GM12878 (cell line): ENCODE measurements at regions not wholly inside any gene's neighbourhood (a gene's known extent, or its start where the extent isn't known, plus 50 kb on each side); places are given as distances from the start of the nearest gene placed in this dataset.

ENCODE experiments used
- ATAC-seq: fragments of 200-7000 bp; cut with Tn5 transposase; 3 replicates; pipeline ENCODE4 v1.9.1; 2020; ENCODE audit warnings: mild to moderate bottlenecking, moderate library complexity
- BruUV-seq: library from RNA; stranded (reverse); fragments of 400-500 nt; replicated peaks from 2 replicates; lab custom pipeline; 2021; lab: Mats Ljungman, UMichigan
- CTCF ChIA-PET: fragments of 300-600 bp; sonication (Branson Sonifier 250); formaldehyde crosslinking; extraction: SDS; loops from one replicate; lab custom pipeline; 2021; ENCODE audit warnings: inconsistent platforms; lab: Yijun Ruan, JAX
- POLR2A ChIA-PET: fragments of 350-600 bp; formaldehyde crosslinking; extraction: SDS; loops from one replicate; lab custom pipeline; 2021; ENCODE audit warnings: inconsistent platforms; lab: Charles Lee
- RAD21 ChIA-PET: fragments of 300-600 bp; sonication (Branson Sonifier 250); formaldehyde crosslinking; loops from one replicate; lab custom pipeline; 2023; ENCODE audit warnings: antibody characterized with exemption; ENCODE audit not compliant: unreplicated experiment; lab: Charles Lee
- SMC1A ChIA-PET: fragments of 300-600 bp; sonication (Branson Sonifier 250); formaldehyde crosslinking; loops from one replicate; lab custom pipeline; 2023; ENCODE audit not compliant: unreplicated experiment, uncharacterized antibody; lab: Charles Lee
- DNase-seq: peaks from one replicate; pipeline ENCODE4 v3.0.0-alpha.2; 2011; ENCODE audit warnings: low read depth, low spot score
- FAIRE-seq: peaks from 3 replicates; lab custom pipeline; 2011; peaks lifted over from hg19 to GRCh38; lab: Jason Lieb, UNC
- H2AFZ ChIP-seq: 2 replicates; pipeline ENCODE4 v1.6.0; 2011; ENCODE audit warnings: low read depth, low read length, control low read depth; ENCODE audit not compliant: control insufficient read depth
- H3K27ac ChIP-seq: 2 replicates; pipeline ENCODE4 v1.5.1; 2011; ENCODE audit warnings: control low read depth; ENCODE audit not compliant: control insufficient read depth, insufficient read depth
- H3K27me3 ChIP-seq, 2 experiments: replicated peaks in 1 of 2; 2 replicates each; pipeline versions ENCODE4 v1.6.0 to v1.6.1; 2011; ENCODE audit warnings: low read length in 1 of 2; ENCODE audit not compliant: control insufficient read depth in 2 of 2, insufficient read depth in 2 of 2
- H3K36me3 ChIP-seq, 2 experiments: 2 replicates each; pipeline ENCODE4 v1.5.1; 2011; ENCODE audit warnings: low read length in 1 of 2; ENCODE audit not compliant: control insufficient read depth in 2 of 2, insufficient read depth in 2 of 2
- H3K4me1 ChIP-seq: 2 replicates; pipeline ENCODE4 v1.6.1; 2011; ENCODE audit warnings: mild to moderate bottlenecking, low read length, moderate library complexity, mixed read lengths; ENCODE audit not compliant: control insufficient read depth, insufficient read depth
- H3K4me2 ChIP-seq: 2 replicates; pipeline ENCODE4 v1.6.0; 2011; ENCODE audit warnings: control low read depth; ENCODE audit not compliant: control insufficient read depth, insufficient read depth
- H3K4me3 ChIP-seq: fragments of 200-600 bp; sonication (generic); 2 replicates; pipeline ENCODE4 v1.5.1; 2016
- H3K79me2 ChIP-seq: 2 replicates; pipeline ENCODE4 v1.6.0; 2011; ENCODE audit warnings: low read length; ENCODE audit not compliant: control insufficient read depth, insufficient read depth
- H3K9ac ChIP-seq: 2 replicates; pipeline ENCODE4 v1.8.0; 2011; ENCODE audit warnings: low read length, control low read depth, mixed read lengths; ENCODE audit not compliant: control insufficient read depth, insufficient read depth
- H3K9me3 ChIP-seq: replicated peaks from 3 replicates; pipeline ENCODE4 v1.5.1; 2011; ENCODE audit warnings: mild to moderate bottlenecking, low read length; ENCODE audit not compliant: control insufficient read depth, insufficient read depth
- H4K20me1 ChIP-seq: 2 replicates; pipeline ENCODE4 v1.6.0; 2011; ENCODE audit not compliant: control insufficient read depth, insufficient read depth
- BCL11A ChIP-seq: IDR thresholded peaks from 2 replicates; pipeline ENCODE4 v1.6.1; 2011; ENCODE audit warnings: low read depth, low read length
- CBFB ChIP-seq: IDR thresholded peaks from 2 replicates; pipeline ENCODE4 v1.6.1; 2016; ENCODE audit warnings: antibody characterized with exemption, low read depth
- ESRRA ChIP-seq: IDR thresholded peaks from 2 replicates; pipeline ENCODE4 v1.6.1; 2012; ENCODE audit warnings: mild to moderate bottlenecking, low read length, improper control_type of control experiment
- FOXM1 ChIP-seq: IDR thresholded peaks from 2 replicates; pipeline ENCODE4 v1.6.1; 2012; ENCODE audit warnings: low read depth, mild to moderate bottlenecking, inconsistent platforms, low read length, moderate library complexity
- KAT2A ChIP-seq: conservative IDR thresholded peaks from 2 replicates; pipeline ENCODE4 v1.6.1; 2011; ENCODE audit warnings: low read depth, low read length; ENCODE audit not compliant: control insufficient read depth
- NFXL1 ChIP-seq: fragments of 450-650 bp; IDR thresholded peaks from 2 replicates; pipeline ENCODE4 v1.6.1; 2017; ENCODE audit warnings: antibody characterized with exemption, mild to moderate bottlenecking, borderline replicate concordance
- NFYB ChIP-seq: IDR thresholded peaks from 2 replicates; pipeline ENCODE4 v1.6.1; 2011; ENCODE audit warnings: low read depth, mild to moderate bottlenecking, low read length, improper control_type of control experiment, moderate library complexity; ENCODE audit not compliant: insufficient read depth
- PAX5 ChIP-seq: IDR thresholded peaks from 2 replicates; pipeline ENCODE4 v1.6.1; 2011; ENCODE audit warnings: low read depth, low read length, borderline replicate concordance
- SRF ChIP-seq, 2 experiments: IDR thresholded peaks; 2 replicates each; pipeline ENCODE4 v1.6.1; 2011; ENCODE audit warnings: low read depth in 2 of 2, low read length in 2 of 2, mild to moderate bottlenecking in 1 of 2, moderate library complexity in 1 of 2
- WGBS: methylation state at CpG from one replicate; pipeline ENCODE4 v1.1.6; 2016; ENCODE audit warnings: low lambda C conversion rate; ENCODE audit not compliant: insufficient replicate concordance, insufficient coverage; ENCODE audit errors: missing lambda C conversion rate; 5-methylcytosine and 5-hydroxymethylcytosine counted together
- in situ Hi-C: fragments of 300-500 bp; cut with MboI; formaldehyde crosslinking; loops from 9 replicates; pipeline ENCODE4 v1.14.3; 2018; ENCODE audit warnings: mixed read lengths
- intact Hi-C: fragments of 100-400 bp; cut with micrococcal nuclease; formaldehyde crosslinking; loops from one replicate; pipeline ENCODE4 v1.14.2; 2022; ENCODE audit not compliant: unreplicated experiment
- TF ChIP-seq, protein P1 (sequence below): IDR thresholded peaks from 2 replicates; pipeline ENCODE4 v1.6.1; 2012; ENCODE audit warnings: low read depth, low read length, improper control_type of control experiment
- TF ChIP-seq, protein P2 (sequence below): fragments of 450-650 bp; IDR thresholded peaks from 2 replicates; pipeline ENCODE4 v1.6.1; 2017; ENCODE audit warnings: mild to moderate bottlenecking, low read depth, inconsistent platforms; ENCODE audit not compliant: poor library complexity, severe bottlenecking
- TF ChIP-seq, protein P3 (sequence below): fragments of 450-650 bp; formaldehyde crosslinking; IDR thresholded peaks from 2 replicates; pipeline ENCODE4 v1.5.0; 2022; ENCODE audit warnings: mild to moderate bottlenecking, missing genetic modification characterization

DNA sequence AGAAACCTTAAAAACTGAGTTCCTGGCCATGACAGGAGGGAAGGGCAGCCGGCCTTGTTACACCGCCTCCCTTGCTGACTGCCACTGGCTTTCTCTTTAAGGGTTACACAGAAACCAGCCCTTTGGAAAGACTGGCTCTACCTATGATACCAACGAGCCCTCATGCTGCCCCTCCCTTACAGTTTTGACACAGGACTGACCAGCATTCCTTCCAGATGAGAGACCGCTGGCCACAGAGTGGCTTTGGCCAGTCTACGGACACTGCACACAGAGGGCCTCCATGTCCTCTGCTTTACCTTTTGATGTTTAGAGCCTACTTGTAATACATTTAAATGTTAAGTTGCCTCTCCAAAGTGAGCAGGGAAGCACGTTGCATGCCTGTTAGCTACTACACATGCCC lies 243.2 kb upstream of the GMDS start:
- Histone ChIP-seq H3K9me3 (no peaks in the 10 kb centered on the region; the same call in 2 of the 3 replicates), H3K9ac (no peak overlapping the region)
- no peak for FAIRE-seq

More for the DNA sequence above, 243.2 kb upstream of the GMDS start:
- no peaks in the 10 kb centered on the region for H3K36me3 ChIP-seq
- intact Hi-C loops (no loop called here), in situ Hi-C loops (no loop called here)
- 56% methylated on average over 6 of the region's 6 CpGs for WGBS
- no peak for ATAC-seq
- no peak for DNase-seq
- no peaks in the 10 kb centered on the region for H3K4me1 ChIP-seq
- ChIA-PET RAD21 (no interaction called here), CTCF (no interaction called here), SMC1A (interaction anchor here (0.6 to 1.4 kb wide), 2 partner anchors 8 to 22 kb away, joined by 3 to 4 read pairs; no protein-coding TSS in a partner anchor), POLR2A (no interaction called here)
- H2AFZ ChIP-seq = no peak overlapping the region
- TF ChIP-seq SRF (IDR thresholded peaks at IDR 0.05; ENCODE audit: low read depth in 2 of 2, low read length in 2 of 2) (no peak), CBFB (no peak), PAX5 (no peak), FOXM1 (no peak), BCL11A (no peak), ESRRA (no peak), KAT2A (no peak), NFYB (no peak), NFXL1 (no peak)
- TF ChIP-seq, protein P1, sequence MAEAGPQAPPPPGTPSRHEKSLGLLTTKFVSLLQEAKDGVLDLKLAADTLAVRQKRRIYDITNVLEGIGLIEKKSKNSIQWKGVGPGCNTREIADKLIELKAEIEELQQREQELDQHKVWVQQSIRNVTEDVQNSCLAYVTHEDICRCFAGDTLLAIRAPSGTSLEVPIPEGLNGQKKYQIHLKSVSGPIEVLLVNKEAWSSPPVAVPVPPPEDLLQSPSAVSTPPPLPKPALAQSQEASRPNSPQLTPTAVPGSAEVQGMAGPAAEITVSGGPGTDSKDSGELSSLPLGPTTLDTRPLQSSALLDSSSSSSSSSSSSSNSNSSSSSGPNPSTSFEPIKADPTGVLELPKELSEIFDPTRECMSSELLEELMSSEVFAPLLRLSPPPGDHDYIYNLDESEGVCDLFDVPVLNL = no peak
- TF ChIP-seq, protein P2, sequence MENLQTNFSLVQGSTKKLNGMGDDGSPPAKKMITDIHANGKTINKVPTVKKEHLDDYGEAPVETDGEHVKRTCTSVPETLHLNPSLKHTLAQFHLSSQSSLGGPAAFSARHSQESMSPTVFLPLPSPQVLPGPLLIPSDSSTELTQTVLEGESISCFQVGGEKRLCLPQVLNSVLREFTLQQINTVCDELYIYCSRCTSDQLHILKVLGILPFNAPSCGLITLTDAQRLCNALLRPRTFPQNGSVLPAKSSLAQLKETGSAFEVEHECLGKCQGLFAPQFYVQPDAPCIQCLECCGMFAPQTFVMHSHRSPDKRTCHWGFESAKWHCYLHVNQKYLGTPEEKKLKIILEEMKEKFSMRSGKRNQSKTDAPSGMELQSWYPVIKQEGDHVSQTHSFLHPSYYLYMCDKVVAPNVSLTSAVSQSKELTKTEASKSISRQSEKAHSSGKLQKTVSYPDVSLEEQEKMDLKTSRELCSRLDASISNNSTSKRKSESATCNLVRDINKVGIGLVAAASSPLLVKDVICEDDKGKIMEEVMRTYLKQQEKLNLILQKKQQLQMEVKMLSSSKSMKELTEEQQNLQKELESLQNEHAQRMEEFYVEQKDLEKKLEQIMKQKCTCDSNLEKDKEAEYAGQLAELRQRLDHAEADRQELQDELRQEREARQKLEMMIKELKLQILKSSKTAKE = no peak
- TF ChIP-seq, protein P3, sequence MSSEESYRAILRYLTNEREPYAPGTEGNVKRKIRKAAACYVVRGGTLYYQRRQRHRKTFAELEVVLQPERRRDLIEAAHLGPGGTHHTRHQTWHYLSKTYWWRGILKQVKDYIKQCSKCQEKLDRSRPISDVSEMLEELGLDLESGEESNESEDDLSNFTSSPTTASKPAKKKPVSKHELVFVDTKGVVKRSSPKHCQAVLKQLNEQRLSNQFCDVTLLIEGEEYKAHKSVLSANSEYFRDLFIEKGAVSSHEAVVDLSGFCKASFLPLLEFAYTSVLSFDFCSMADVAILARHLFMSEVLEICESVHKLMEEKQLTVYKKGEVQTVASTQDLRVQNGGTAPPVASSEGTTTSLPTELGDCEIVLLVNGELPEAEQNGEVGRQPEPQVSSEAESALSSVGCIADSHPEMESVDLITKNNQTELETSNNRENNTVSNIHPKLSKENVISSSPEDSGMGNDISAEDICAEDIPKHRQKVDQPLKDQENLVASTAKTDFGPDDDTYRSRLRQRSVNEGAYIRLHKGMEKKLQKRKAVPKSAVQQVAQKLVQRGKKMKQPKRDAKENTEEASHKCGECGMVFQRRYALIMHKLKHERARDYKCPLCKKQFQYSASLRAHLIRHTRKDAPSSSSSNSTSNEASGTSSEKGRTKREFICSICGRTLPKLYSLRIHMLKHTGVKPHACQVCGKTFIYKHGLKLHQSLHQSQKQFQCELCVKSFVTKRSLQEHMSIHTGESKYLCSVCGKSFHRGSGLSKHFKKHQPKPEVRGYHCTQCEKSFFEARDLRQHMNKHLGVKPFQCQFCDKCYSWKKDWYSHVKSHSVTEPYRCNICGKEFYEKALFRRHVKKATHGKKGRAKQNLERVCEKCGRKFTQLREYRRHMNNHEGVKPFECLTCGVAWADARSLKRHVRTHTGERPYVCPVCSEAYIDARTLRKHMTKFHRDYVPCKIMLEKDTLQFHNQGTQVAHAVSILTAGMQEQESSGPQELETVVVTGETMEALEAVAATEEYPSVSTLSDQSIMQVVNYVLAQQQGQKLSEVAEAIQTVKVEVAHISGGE (CRISPR knock-in tag) = no peak
- no peaks in the 10 kb centered on the region for H4K20me1 ChIP-seq
- no peaks in the 10 kb centered on the region for H3K27me3 ChIP-seq
- no TSS peak for BruUV-seq
- no peaks in the 10 kb centered on the region for H3K79me2 ChIP-seq
- H3K27ac ChIP-seq = no peak overlapping the region
- no peak overlapping the region for H3K4me2 ChIP-seq
- H3K4me3 ChIP-seq = no peak overlapping the region
